ENCODE measurements at regions not wholly inside any gene's neighbourhood (a gene's known extent, or its start where the extent isn't known, plus 50 kb on each side); places are given as distances from the start of the nearest gene placed in this dataset.

DNA sequence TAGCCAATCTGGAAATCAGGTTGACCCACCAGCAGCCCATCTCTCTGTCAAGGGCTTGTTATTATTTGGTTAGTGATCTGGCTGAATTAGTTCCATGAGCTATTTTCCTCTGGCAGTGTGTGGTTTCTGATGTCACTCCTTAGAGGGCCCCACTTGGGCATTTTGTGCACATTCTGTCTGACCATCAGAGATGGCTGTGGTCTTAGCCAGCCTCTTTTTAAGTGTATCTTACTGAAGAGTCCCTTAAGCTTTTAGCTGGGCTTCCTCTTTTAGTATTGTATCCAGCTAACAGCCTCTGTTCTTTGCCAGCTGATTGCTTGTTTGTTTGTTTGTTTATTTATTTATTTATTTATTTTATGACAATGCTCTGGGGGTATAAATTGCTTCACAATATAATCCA lies 951.1 kb upstream of the CNTNAP5 start:
- TF ChIP-seq POLR2A (IDR thresholded peaks at IDR 0.05; ENCODE audit: extremely low read depth, insufficient read length) (no peak), MYC (IDR thresholded peaks at IDR 0.05; ENCODE audit: low read depth, low read length) (no peak)
- TF ChIP-seq, protein P1, sequence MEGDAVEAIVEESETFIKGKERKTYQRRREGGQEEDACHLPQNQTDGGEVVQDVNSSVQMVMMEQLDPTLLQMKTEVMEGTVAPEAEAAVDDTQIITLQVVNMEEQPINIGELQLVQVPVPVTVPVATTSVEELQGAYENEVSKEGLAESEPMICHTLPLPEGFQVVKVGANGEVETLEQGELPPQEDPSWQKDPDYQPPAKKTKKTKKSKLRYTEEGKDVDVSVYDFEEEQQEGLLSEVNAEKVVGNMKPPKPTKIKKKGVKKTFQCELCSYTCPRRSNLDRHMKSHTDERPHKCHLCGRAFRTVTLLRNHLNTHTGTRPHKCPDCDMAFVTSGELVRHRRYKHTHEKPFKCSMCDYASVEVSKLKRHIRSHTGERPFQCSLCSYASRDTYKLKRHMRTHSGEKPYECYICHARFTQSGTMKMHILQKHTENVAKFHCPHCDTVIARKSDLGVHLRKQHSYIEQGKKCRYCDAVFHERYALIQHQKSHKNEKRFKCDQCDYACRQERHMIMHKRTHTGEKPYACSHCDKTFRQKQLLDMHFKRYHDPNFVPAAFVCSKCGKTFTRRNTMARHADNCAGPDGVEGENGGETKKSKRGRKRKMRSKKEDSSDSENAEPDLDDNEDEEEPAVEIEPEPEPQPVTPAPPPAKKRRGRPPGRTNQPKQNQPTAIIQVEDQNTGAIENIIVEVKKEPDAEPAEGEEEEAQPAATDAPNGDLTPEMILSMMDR (IDR thresholded peaks at IDR 0.05; ENCODE audit: low read depth, low read length) = no peak
- TF ChIP-seq, protein P2, sequence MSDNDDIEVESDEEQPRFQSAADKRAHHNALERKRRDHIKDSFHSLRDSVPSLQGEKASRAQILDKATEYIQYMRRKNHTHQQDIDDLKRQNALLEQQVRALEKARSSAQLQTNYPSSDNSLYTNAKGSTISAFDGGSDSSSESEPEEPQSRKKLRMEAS (IDR thresholded peaks at IDR 0.05; ENCODE audit: low read depth, low read length) = no peak
- no peak overlapping the region for H3K4me3 ChIP-seq (ENCODE audit: low read depth, low read length)
- DNase-seq (ENCODE audit: low read depth) = peak; percentile 34

DNA sequence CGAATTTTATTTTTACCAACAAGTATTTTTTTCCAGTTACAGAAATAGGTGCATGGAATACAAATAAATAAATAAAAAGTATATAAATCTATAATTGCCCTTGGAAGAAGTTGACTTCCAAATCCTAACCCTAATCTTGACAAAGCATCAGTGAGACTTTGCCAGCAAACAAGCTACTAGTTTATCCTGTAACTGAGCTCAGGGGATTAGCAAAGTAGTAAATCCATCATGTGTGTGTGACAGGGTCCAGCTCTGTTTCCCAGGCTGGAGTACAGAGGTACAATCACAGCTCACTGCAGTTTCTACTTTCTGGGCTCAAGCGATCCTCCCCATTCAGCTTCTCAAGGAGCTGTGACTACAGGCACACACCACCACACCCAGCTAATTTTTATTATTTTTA lies 948.0 kb upstream of the CNTNAP5 start:
- DNase-seq (ENCODE audit: low read depth) = no peak
- no peak overlapping the region for H3K4me3 ChIP-seq (ENCODE audit: low read depth, low read length)
- TF ChIP-seq, protein P1 (IDR thresholded peaks at IDR 0.05; ENCODE audit: low read depth, low read length) = no peak
- TF ChIP-seq, protein P2 (IDR thresholded peaks at IDR 0.05; ENCODE audit: low read depth, low read length) = no peak
- no peak for TF ChIP-seq POLR2A (IDR thresholded peaks at IDR 0.05; ENCODE audit: extremely low read depth, insufficient read length)
- TF ChIP-seq MYC (IDR thresholded peaks at IDR 0.05; ENCODE audit: low read depth, low read length) = no peak

DNA sequence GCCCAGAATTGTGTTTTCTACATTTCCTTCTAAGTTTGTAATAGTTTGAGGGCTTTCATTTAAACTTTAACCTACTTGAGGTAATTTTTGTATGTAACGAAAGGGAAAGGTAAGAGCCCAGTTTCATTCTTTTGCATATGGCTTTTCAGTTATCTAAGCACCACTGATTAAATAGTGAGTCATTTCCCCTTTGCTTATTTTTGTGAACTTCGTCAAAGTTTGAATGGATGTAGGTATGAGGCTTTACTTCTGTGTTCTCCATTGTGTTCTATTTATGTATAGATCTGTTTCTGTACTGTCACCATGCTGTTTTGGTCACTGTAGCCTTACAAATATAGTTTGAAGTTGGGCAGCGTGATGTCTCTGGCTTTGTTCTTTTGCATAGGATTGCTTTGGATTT lies 944.8 kb upstream of the CNTNAP5 start:
- DNase-seq (ENCODE audit: low read depth) = no peak
- no peak overlapping the region for H3K4me3 ChIP-seq (ENCODE audit: low read depth, low read length)
- TF ChIP-seq, protein P2 (IDR thresholded peaks at IDR 0.05; ENCODE audit: low read depth, low read length) = no peak
- no peak for TF ChIP-seq MYC (IDR thresholded peaks at IDR 0.05; ENCODE audit: low read depth, low read length)
- no peak for TF ChIP-seq POLR2A (IDR thresholded peaks at IDR 0.05; ENCODE audit: extremely low read depth, insufficient read length)
- TF ChIP-seq, protein P1 (IDR thresholded peaks at IDR 0.05; ENCODE audit: low read depth, low read length) = no peak

DNA sequence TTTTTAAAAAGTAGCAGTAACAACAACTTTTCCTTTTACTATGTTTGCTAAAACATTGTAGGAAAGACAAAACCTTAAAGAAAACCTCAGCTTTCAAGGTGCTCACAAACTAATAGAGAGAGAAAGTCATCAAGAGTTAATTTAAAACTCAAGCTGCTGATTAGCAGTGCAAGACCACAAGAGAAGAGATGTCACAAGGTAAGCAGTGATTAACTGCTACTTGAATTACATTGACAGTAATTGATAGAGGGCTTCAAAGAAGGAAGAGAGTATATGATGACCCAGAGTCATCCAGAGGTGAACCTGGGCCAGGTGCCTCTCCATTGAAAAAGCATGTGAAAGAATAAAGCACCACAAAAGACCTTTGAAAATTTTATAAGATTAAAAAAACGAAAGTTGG lies 939.6 kb upstream of the CNTNAP5 start:
- no peak for DNase-seq (ENCODE audit: low read depth)

DNA sequence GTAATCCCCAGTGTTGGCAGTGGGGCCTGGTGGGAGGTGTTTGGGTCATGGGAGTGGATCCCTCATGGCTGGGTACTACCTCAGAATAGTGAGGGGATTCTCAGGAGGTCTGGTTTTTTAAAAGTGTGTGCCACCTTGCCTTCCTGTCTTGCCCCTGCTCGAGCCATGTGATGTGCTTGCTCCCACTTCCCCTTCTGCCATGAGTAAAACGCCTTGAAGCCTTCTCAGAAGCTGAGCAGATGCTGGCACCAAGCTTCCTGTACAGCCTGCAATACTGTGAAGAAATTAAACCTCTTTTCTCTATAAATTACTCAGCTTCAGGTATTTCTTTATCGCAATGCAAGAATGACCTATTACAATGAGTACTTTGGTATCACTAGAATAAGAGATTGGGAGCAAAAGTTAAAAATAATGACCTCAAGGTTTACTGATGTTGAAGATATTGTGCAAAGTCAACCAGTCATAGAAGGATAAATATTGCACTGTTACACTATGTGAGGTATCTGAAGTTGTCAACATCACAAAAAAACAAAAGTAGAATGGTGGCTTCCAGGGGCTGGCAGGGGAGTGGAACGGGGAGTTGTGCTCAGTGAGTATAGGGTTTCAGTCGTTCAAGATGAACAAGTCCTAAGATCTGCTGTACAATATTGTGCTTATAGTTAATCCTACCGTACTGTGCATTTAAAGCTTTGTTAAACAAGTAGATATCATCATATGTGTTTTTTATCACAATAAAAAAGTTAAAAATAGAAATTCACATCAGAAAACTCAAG lies 938.3 kb upstream of the CNTNAP5 start:
- no peak for DNase-seq (ENCODE audit: low read depth)
- H3K4me3 ChIP-seq (ENCODE audit: low read depth, low read length) = no peak overlapping the region
- TF ChIP-seq, protein P1 (IDR thresholded peaks at IDR 0.05; ENCODE audit: low read depth, low read length) = no peak
- TF ChIP-seq POLR2A (IDR thresholded peaks at IDR 0.05; ENCODE audit: extremely low read depth, insufficient read length) = no peak

More for the DNA sequence above, 939.6 kb upstream of the CNTNAP5 start:
- TF ChIP-seq, protein P2 (IDR thresholded peaks at IDR 0.05; ENCODE audit: low read depth, low read length) = no peak
- TF ChIP-seq, protein P1 (IDR thresholded peaks at IDR 0.05; ENCODE audit: low read depth, low read length) = no peak
- TF ChIP-seq POLR2A (IDR thresholded peaks at IDR 0.05; ENCODE audit: extremely low read depth, insufficient read length) (no peak), MYC (IDR thresholded peaks at IDR 0.05; ENCODE audit: low read depth, low read length) (no peak)
- H3K4me3 ChIP-seq (ENCODE audit: low read depth, low read length) = no peak overlapping the region
